ENCODE measurements at regions not wholly inside any gene's neighbourhood (a gene's known extent, or its start where the extent isn't known, plus 50 kb on each side); places are given as distances from the start of the nearest gene placed in this dataset.

- no peak overlapping the region for H3K9ac ChIP-seq (ENCODE audit: low read length in 5 of 5)
- no peak overlapping the region for H3K4me3 ChIP-seq (ENCODE audit: low read depth in 1 of 5, low read length in 5 of 5)
- H3K27me3 ChIP-seq (ENCODE audit: control insufficient read depth in 5 of 5, insufficient read depth in 4 of 5, low read length in 5 of 5) = no peaks in the 10 kb centered on the region
- H3K27ac ChIP-seq (ENCODE audit: low read depth, low read length) = no peak overlapping the region
- no peaks in the 10 kb centered on the region for H3K36me3 ChIP-seq (ENCODE audit: control insufficient read depth in 5 of 5, insufficient read depth in 5 of 5, low read length in 5 of 5)
- H3K9me3 ChIP-seq (ENCODE audit: control insufficient read depth in 5 of 5, low read length in 5 of 5) = peaks cover 0 to 3% (median 0%) of the 10 kb centered on the region in 5 donors
- peaks cover 3 to 16% (median 14%) of the 10 kb centered on the region in 5 donors for H3K4me1 ChIP-seq (ENCODE audit: control insufficient read depth in 5 of 5, insufficient read depth in 5 of 5, low read length in 5 of 5)
Observed at GRCh38 chr12:115215544-115215943, 531.6 kb upstream of the TBX3 start.

GRCh38 chr12:115213538-115214016 is 529.6 kb upstream of the TBX3 start:
- Histone ChIP-seq H3K27ac (ENCODE audit: low read depth, low read length) (no peak overlapping the region), H3K4me3 (ENCODE audit: low read depth in 1 of 5, low read length in 5 of 5) (no peak overlapping the region), H3K9ac (ENCODE audit: low read length in 5 of 5) (no peak overlapping the region), H3K9me3 (ENCODE audit: control insufficient read depth in 5 of 5, low read length in 5 of 5) (peaks cover 0 to 3% (median 0%) of the 10 kb centered on the region in 5 donors), H3K27me3 (ENCODE audit: control insufficient read depth in 5 of 5, insufficient read depth in 4 of 5, low read length in 5 of 5) (no peaks in the 10 kb centered on the region), H3K4me1 (ENCODE audit: control insufficient read depth in 5 of 5, insufficient read depth in 5 of 5, low read length in 5 of 5) (peaks cover 3 to 16% (median 14%) of the 10 kb centered on the region in 5 donors), H3K36me3 (ENCODE audit: control insufficient read depth in 5 of 5, insufficient read depth in 5 of 5, low read length in 5 of 5) (no peaks in the 10 kb centered on the region)

GRCh38 chr12:115213118-115213517 is 529.1 kb upstream of the TBX3 start:
- no peaks in the 10 kb centered on the region for H3K36me3 ChIP-seq (ENCODE audit: control insufficient read depth in 5 of 5, insufficient read depth in 5 of 5, low read length in 5 of 5)
- H3K9ac ChIP-seq (ENCODE audit: low read length in 5 of 5) = no peak overlapping the region
- no peak overlapping the region for H3K27ac ChIP-seq (ENCODE audit: low read depth, low read length)
- no peak overlapping the region for H3K4me3 ChIP-seq (ENCODE audit: low read depth in 1 of 5, low read length in 5 of 5)
- H3K27me3 ChIP-seq (ENCODE audit: control insufficient read depth in 5 of 5, insufficient read depth in 4 of 5, low read length in 5 of 5) = no peaks in the 10 kb centered on the region
- peaks cover 3 to 16% (median 14%) of the 10 kb centered on the region in 5 donors for H3K4me1 ChIP-seq (ENCODE audit: control insufficient read depth in 5 of 5, insufficient read depth in 5 of 5, low read length in 5 of 5)
- H3K9me3 ChIP-seq (ENCODE audit: control insufficient read depth in 5 of 5, low read length in 5 of 5) = peaks cover 0 to 3% (median 0%) of the 10 kb centered on the region in 5 donors

GRCh38 chr12:115212356-115212755 is 528.4 kb upstream of the TBX3 start:
- Histone ChIP-seq H3K4me3 (ENCODE audit: low read depth in 1 of 5, low read length in 5 of 5) (no peak overlapping the region), H3K27ac (ENCODE audit: low read depth, low read length) (no peak overlapping the region), H3K36me3 (ENCODE audit: control insufficient read depth in 5 of 5, insufficient read depth in 5 of 5, low read length in 5 of 5) (no peaks in the 10 kb centered on the region), H3K9me3 (ENCODE audit: control insufficient read depth in 5 of 5, low read length in 5 of 5) (peaks cover 0 to 3% (median 0%) of the 10 kb centered on the region in 5 donors), H3K4me1 (ENCODE audit: control insufficient read depth in 5 of 5, insufficient read depth in 5 of 5, low read length in 5 of 5) (peaks cover 3 to 16% (median 14%) of the 10 kb centered on the region in 5 donors), H3K27me3 (ENCODE audit: control insufficient read depth in 5 of 5, insufficient read depth in 4 of 5, low read length in 5 of 5) (no peaks in the 10 kb centered on the region), H3K9ac (ENCODE audit: low read length in 5 of 5) (no peak overlapping the region)

- no peak overlapping the region for H3K27ac ChIP-seq (ENCODE audit: low read depth, low read length)
- no peaks in the 10 kb centered on the region for H3K36me3 ChIP-seq (ENCODE audit: control insufficient read depth in 5 of 5, insufficient read depth in 5 of 5, low read length in 5 of 5)
- no peaks in the 10 kb centered on the region for H3K27me3 ChIP-seq (ENCODE audit: control insufficient read depth in 5 of 5, insufficient read depth in 4 of 5, low read length in 5 of 5)
- no peak overlapping the region for H3K4me3 ChIP-seq (ENCODE audit: low read depth in 1 of 5, low read length in 5 of 5)
- peaks cover 3 to 20% (median 20%) of the 10 kb centered on the region in 5 donors for H3K4me1 ChIP-seq (ENCODE audit: control insufficient read depth in 5 of 5, insufficient read depth in 5 of 5, low read length in 5 of 5)
- H3K9me3 ChIP-seq (ENCODE audit: control insufficient read depth in 5 of 5, low read length in 5 of 5) = peaks cover 0 to 3% (median 0%) of the 10 kb centered on the region in 5 donors
- no peak overlapping the region for H3K9ac ChIP-seq (ENCODE audit: low read length in 5 of 5)
Observed at GRCh38 chr12:115210533-115211252, 526.7 kb upstream of the TBX3 start.

GRCh38 chr12:115209230-115209629 is 525.3 kb upstream of the TBX3 start:
- H3K36me3 ChIP-seq (ENCODE audit: control insufficient read depth in 5 of 5, insufficient read depth in 5 of 5, low read length in 5 of 5) = no peaks in the 10 kb centered on the region
- no peaks in the 10 kb centered on the region for H3K27me3 ChIP-seq (ENCODE audit: control insufficient read depth in 5 of 5, insufficient read depth in 4 of 5, low read length in 5 of 5)
- peaks cover 3 to 23% (median 20%) of the 10 kb centered on the region in 5 donors for H3K4me1 ChIP-seq (ENCODE audit: control insufficient read depth in 5 of 5, insufficient read depth in 5 of 5, low read length in 5 of 5)
- no peak overlapping the region for H3K4me3 ChIP-seq (ENCODE audit: low read depth in 1 of 5, low read length in 5 of 5)
- no peak overlapping the region for H3K27ac ChIP-seq (ENCODE audit: low read depth, low read length)
- H3K9me3 ChIP-seq (ENCODE audit: control insufficient read depth in 5 of 5, low read length in 5 of 5) = peaks cover 0 to 3% (median 0%) of the 10 kb centered on the region in 5 donors
- no peak overlapping the region for H3K9ac ChIP-seq (ENCODE audit: low read length in 5 of 5)

GRCh38 chr12:115208098-115208497 is 524.1 kb upstream of the TBX3 start:
- H3K9me3 ChIP-seq (ENCODE audit: control insufficient read depth in 5 of 5, low read length in 5 of 5) = peaks cover 0 to 3% (median 0%) of the 10 kb centered on the region in 5 donors
- peaks cover 0 to 15% (median 11%) of the 10 kb centered on the region in 5 donors for H3K4me1 ChIP-seq (ENCODE audit: control insufficient read depth in 5 of 5, insufficient read depth in 5 of 5, low read length in 5 of 5)
- H3K27ac ChIP-seq (ENCODE audit: low read depth, low read length) = no peak overlapping the region
- no peaks in the 10 kb centered on the region for H3K36me3 ChIP-seq (ENCODE audit: control insufficient read depth in 5 of 5, insufficient read depth in 5 of 5, low read length in 5 of 5)
- no peaks in the 10 kb centered on the region for H3K27me3 ChIP-seq (ENCODE audit: control insufficient read depth in 5 of 5, insufficient read depth in 4 of 5, low read length in 5 of 5)
- H3K9ac ChIP-seq (ENCODE audit: low read length in 5 of 5) = no peak overlapping the region
- H3K4me3 ChIP-seq (ENCODE audit: low read depth in 1 of 5, low read length in 5 of 5) = no peak overlapping the region

- Histone ChIP-seq H3K27me3 (ENCODE audit: control insufficient read depth in 5 of 5, insufficient read depth in 4 of 5, low read length in 5 of 5) (no peaks in the 10 kb centered on the region), H3K9ac (ENCODE audit: low read length in 5 of 5) (no peak overlapping the region), H3K4me3 (ENCODE audit: low read depth in 1 of 5, low read length in 5 of 5) (no peak overlapping the region), H3K36me3 (ENCODE audit: control insufficient read depth in 5 of 5, insufficient read depth in 5 of 5, low read length in 5 of 5) (no peaks in the 10 kb centered on the region), H3K9me3 (ENCODE audit: control insufficient read depth in 5 of 5, low read length in 5 of 5) (peaks cover 0 to 3% (median 0%) of the 10 kb centered on the region in 5 donors), H3K4me1 (ENCODE audit: control insufficient read depth in 5 of 5, insufficient read depth in 5 of 5, low read length in 5 of 5) (peaks cover 0 to 13% (median 9%) of the 10 kb centered on the region in 5 donors), H3K27ac (ENCODE audit: low read depth, low read length) (no peak overlapping the region)
Observed at GRCh38 chr12:115207216-115207915, 523.4 kb upstream of the TBX3 start.

GRCh38 chr12:115206801-115207200 is 522.8 kb upstream of the TBX3 start:
- Histone ChIP-seq H3K9ac (ENCODE audit: low read length in 5 of 5) (no peak overlapping the region), H3K9me3 (ENCODE audit: control insufficient read depth in 5 of 5, low read length in 5 of 5) (no peaks in the 10 kb centered on the region)

GRCh38 chr12:115205755-115206308 is 521.9 kb upstream of the TBX3 start:
- H3K9me3 ChIP-seq (ENCODE audit: control insufficient read depth in 5 of 5, low read length in 5 of 5) = no peaks in the 10 kb centered on the region

More at GRCh38 chr12:115206801-115207200, 522.8 kb upstream of the TBX3 start:
- no peaks in the 10 kb centered on the region for H3K36me3 ChIP-seq (ENCODE audit: control insufficient read depth in 5 of 5, insufficient read depth in 5 of 5, low read length in 5 of 5)
- peaks cover 0 to 13% (median 9%) of the 10 kb centered on the region in 5 donors for H3K4me1 ChIP-seq (ENCODE audit: control insufficient read depth in 5 of 5, insufficient read depth in 5 of 5, low read length in 5 of 5)
- no peak overlapping the region for H3K27ac ChIP-seq (ENCODE audit: low read depth, low read length)
- H3K27me3 ChIP-seq (ENCODE audit: control insufficient read depth in 5 of 5, insufficient read depth in 4 of 5, low read length in 5 of 5) = no peaks in the 10 kb centered on the region
- no peak overlapping the region for H3K4me3 ChIP-seq (ENCODE audit: low read depth in 1 of 5, low read length in 5 of 5)

More at GRCh38 chr12:115205755-115206308, 521.9 kb upstream of the TBX3 start:
- no peaks in the 10 kb centered on the region for H3K27me3 ChIP-seq (ENCODE audit: control insufficient read depth in 5 of 5, insufficient read depth in 4 of 5, low read length in 5 of 5)
- H3K9ac ChIP-seq (ENCODE audit: low read length in 5 of 5) = no peak overlapping the region
- H3K36me3 ChIP-seq (ENCODE audit: control insufficient read depth in 5 of 5, insufficient read depth in 5 of 5, low read length in 5 of 5) = no peaks in the 10 kb centered on the region
- H3K4me1 ChIP-seq (ENCODE audit: control insufficient read depth in 5 of 5, insufficient read depth in 5 of 5, low read length in 5 of 5) = peaks cover 0 to 10% (median 6%) of the 10 kb centered on the region in 5 donors
- no peak overlapping the region for H3K4me3 ChIP-seq (ENCODE audit: low read depth in 1 of 5, low read length in 5 of 5)
- no peak overlapping the region for H3K27ac ChIP-seq (ENCODE audit: low read depth, low read length)
